Osteoblast (primary cell): ENCODE measurements at regions not wholly inside any gene's neighbourhood (a gene's known extent, or its start where the extent isn't known, plus 50 kb on each side); places are given as distances from the start of the nearest gene placed in this dataset.
A peak's percentile ranks its signal among the peaks of the same experiment; 100 is the strongest.
"Not testable (repeated sequence)": the region's sequence is repeated elsewhere in the genome, so short reads cannot be mapped to it uniquely, and the experiment has no call there.

Source experiments
- DNase-seq: peaks from one replicate; pipeline ENCODE4 v3.0.0; 2011; ENCODE audit warnings: low spot score, mixed read lengths; ENCODE audit not compliant: insufficient read length; ENCODE audit errors: missing footprints
- H2AFZ ChIP-seq: 2 replicates; pipeline ENCODE4 v1.6.0; 2011; ENCODE audit warnings: mild to moderate bottlenecking, low read length
- H3K27ac ChIP-seq: 2 replicates; pipeline ENCODE4 v1.5.1; 2011; ENCODE audit warnings: mild to moderate bottlenecking, low read depth, low read length, moderate library complexity
- H3K27me3 ChIP-seq: 2 replicates; pipeline ENCODE4 v1.6.0; 2012; ENCODE audit warnings: mild to moderate bottlenecking, control low read depth, inconsistent platforms, low read length, moderate library complexity; ENCODE audit not compliant: insufficient read depth
- H3K36me3 ChIP-seq: 2 replicates; pipeline ENCODE4 v1.5.1; 2011; ENCODE audit warnings: mild to moderate bottlenecking, low read length, control low read depth, moderate library complexity; ENCODE audit not compliant: insufficient read depth
- H3K4me1 ChIP-seq: 2 replicates; pipeline ENCODE4 v1.5.1; 2011; ENCODE audit warnings: mild to moderate bottlenecking, low read length, control low read depth, moderate library complexity; ENCODE audit not compliant: insufficient read depth
- H3K4me2 ChIP-seq: 2 replicates; pipeline ENCODE4 v1.6.0; 2011; ENCODE audit warnings: mild to moderate bottlenecking, low read length; ENCODE audit not compliant: insufficient read depth
- H3K4me3 ChIP-seq: fragments of 200-600 bp; sonication (generic); 3 replicates; pipeline ENCODE4 v1.5.1; 2012; ENCODE audit warnings: mild to moderate bottlenecking, low read length, inconsistent platforms; ENCODE audit not compliant: insufficient read depth
- H3K79me2 ChIP-seq: 2 replicates; pipeline ENCODE4 v1.6.0; 2012; ENCODE audit warnings: mild to moderate bottlenecking, low read length, control low read depth, inconsistent platforms; ENCODE audit not compliant: insufficient read depth
- H3K9me3 ChIP-seq: 2 replicates; pipeline ENCODE4 v1.5.1; 2011; ENCODE audit warnings: low read depth, low read length, control low read depth
- H4K20me1 ChIP-seq: 2 replicates; pipeline ENCODE4 v1.6.0; 2012; ENCODE audit warnings: mild to moderate bottlenecking, low read length, control low read depth; ENCODE audit not compliant: insufficient read depth
- CTCF ChIP-seq: IDR thresholded peaks from 2 replicates; pipeline ENCODE4 v1.5.1; 2011; ENCODE audit warnings: mild to moderate bottlenecking, low read depth, low read length, moderate library complexity; ENCODE audit errors: extremely low read depth

GRCh38 chr1:10878469-10878868 lies 82.0 kb upstream of the CASZ1 start:
- H3K4me1 ChIP-seq = no peaks in the 10 kb centered on the region
- no peak overlapping the region for H3K27ac ChIP-seq
- no peaks in the 10 kb centered on the region for H3K9me3 ChIP-seq
- no peak for TF ChIP-seq CTCF
- no peaks in the 10 kb centered on the region for H3K36me3 ChIP-seq
- H3K79me2 ChIP-seq = no peaks in the 10 kb centered on the region
- H3K4me2 ChIP-seq = no peak overlapping the region
- no peak overlapping the region for H3K4me3 ChIP-seq
- no peaks in the 10 kb centered on the region for H4K20me1 ChIP-seq
- H3K27me3 ChIP-seq = peaks cover 10% of the 10 kb centered on the region
- DNase-seq = no peak
- no peak overlapping the region for H2AFZ ChIP-seq

- Histone ChIP-seq H2AFZ (no peak overlapping the region), H3K27ac (no peak overlapping the region), H3K9me3 (no peaks in the 10 kb centered on the region), H3K4me2 (no peak overlapping the region), H3K4me3 (no peak overlapping the region), H3K4me1 (no peaks in the 10 kb centered on the region), H3K36me3 (no peaks in the 10 kb centered on the region), H3K27me3 (peaks cover 15% of the 10 kb centered on the region), H3K79me2 (no peaks in the 10 kb centered on the region), H4K20me1 (no peaks in the 10 kb centered on the region)
- TF ChIP-seq CTCF = no peak
- peak; percentile 8 for DNase-seq
These were observed 83.6 kb upstream of the CASZ1 start for GRCh38 chr1:10880063-10880462.

- Histone ChIP-seq H3K79me2 (no peaks in the 10 kb centered on the region), H4K20me1 (no peaks in the 10 kb centered on the region), H3K4me3 (no peak overlapping the region), H3K36me3 (no peaks in the 10 kb centered on the region), H3K4me1 (no peaks in the 10 kb centered on the region), H2AFZ (no peak overlapping the region), H3K4me2 (no peak overlapping the region), H3K27ac (no peak overlapping the region), H3K9me3 (no peaks in the 10 kb centered on the region), H3K27me3 (peaks cover 17% of the 10 kb centered on the region)
- no peak for DNase-seq
- no peak for TF ChIP-seq CTCF
These were observed 84.6 kb upstream of the CASZ1 start for GRCh38 chr1:10881046-10881445.

- TF ChIP-seq CTCF = no peak
- Histone ChIP-seq H3K4me1 (no peaks in the 10 kb centered on the region), H3K27me3 (peaks cover 17% of the 10 kb centered on the region), H3K9me3 (no peaks in the 10 kb centered on the region), H2AFZ (no peak overlapping the region), H3K79me2 (no peaks in the 10 kb centered on the region), H3K36me3 (no peaks in the 10 kb centered on the region), H4K20me1 (no peaks in the 10 kb centered on the region), H3K27ac (no peak overlapping the region), H3K4me2 (no peak overlapping the region), H3K4me3 (no peak overlapping the region)
- DNase-seq = no peak
These were observed 85.6 kb upstream of the CASZ1 start for GRCh38 chr1:10882069-10882468.

GRCh38 chr1:10887032-10887431 lies 90.6 kb upstream of the CASZ1 start:
- H3K9me3 ChIP-seq, H3K27ac ChIP-seq, H3K4me2 ChIP-seq, H3K36me3 ChIP-seq, DNase-seq, H3K4me1 ChIP-seq, H2AFZ ChIP-seq, H4K20me1 ChIP-seq, H3K4me3 ChIP-seq, H3K79me2 ChIP-seq: not testable (repeated sequence)
- peaks cover 48% of the 10 kb centered on the region for H3K27me3 ChIP-seq
